ENCODE measurements at regions not wholly inside any gene's neighbourhood (a gene's known extent, or its start where the extent isn't known, plus 50 kb on each side); places are given as distances from the start of the nearest gene placed in this dataset.

GRCh38 chr11:76607431-76607830 is 63.1 kb downstream of the LRRC32 start:
- no peak for ATAC-seq (ENCODE audit: poor library complexity)
- intact Hi-C loops (cut with DNase I): no loop called here
- DNase-seq: no peak

- ATAC-seq (ENCODE audit: poor library complexity): no peak
- intact Hi-C loops (cut with DNase I): no loop called here
- DNase-seq: no peak
Measured at GRCh38 chr11:76605338-76606074, 65.0 kb downstream of the LRRC32 start.

GRCh38 chr11:76604626-76605241 is 65.8 kb downstream of the LRRC32 start:
- ATAC-seq (ENCODE audit: poor library complexity) (peak; percentile 81), DNase-seq (peak; percentile 82)
- intact Hi-C loops (cut with DNase I): no loop called here

GRCh38 chr11:76604081-76604625 is 66.4 kb downstream of the LRRC32 start:
- intact Hi-C loops (cut with DNase I): no loop called here
- ATAC-seq (ENCODE audit: poor library complexity) (peak; percentile 26), DNase-seq (no peak)

- no peak for ATAC-seq (ENCODE audit: poor library complexity)
- DNase-seq: no peak
- intact Hi-C loops (cut with DNase I): no loop called here
Measured at GRCh38 chr11:76603202-76603601, 67.3 kb downstream of the LRRC32 start.
